Progenitor cell of endocrine pancreas (in vitro differentiated cells): ENCODE measurements at regions not wholly inside any gene's neighbourhood (a gene's known extent, or its start where the extent isn't known, plus 50 kb on each side); places are given as distances from the start of the nearest gene placed in this dataset.

Source experiments
- DNase-seq: peaks from one replicate; pipeline ENCODE4 v3.0.0; 2021; ENCODE audit warnings: low spot score; ENCODE audit not compliant: unreplicated experiment
- H3K27ac Mint-ChIP-seq: 2 replicates; pipeline ENCODE4 v1.8.0; 2021; ENCODE audit warnings: mild to moderate bottlenecking, moderate library complexity, mixed read lengths
- H3K27me3 Mint-ChIP-seq: 2 replicates; pipeline ENCODE4 v1.8.0; 2021; ENCODE audit warnings: mixed read lengths
- H3K36me3 Mint-ChIP-seq: 2 replicates; pipeline ENCODE4 v1.8.0; 2022; ENCODE audit warnings: mixed read lengths; ENCODE audit not compliant: insufficient read depth
- H3K4me1 Mint-ChIP-seq: 2 replicates; pipeline ENCODE4 v1.8.0; 2021; ENCODE audit warnings: low read depth, mixed read lengths
- H3K4me3 Mint-ChIP-seq: 2 replicates; pipeline ENCODE4 v1.8.0; 2021; ENCODE audit warnings: low read depth, mild to moderate bottlenecking, moderate library complexity, mixed read lengths
- H3K9me3 Mint-ChIP-seq: 2 replicates; pipeline ENCODE4 v1.8.0; 2021; ENCODE audit warnings: low read depth, mixed read lengths
- CTCF ChIP-seq: fragments of 200-600 bp; sonication (generic); IDR thresholded peaks from one replicate; pipeline ENCODE4 v1.5.0; 2021; ENCODE audit warnings: antibody characterized with exemption, mild to moderate bottlenecking; ENCODE audit not compliant: unreplicated experiment

DNA sequence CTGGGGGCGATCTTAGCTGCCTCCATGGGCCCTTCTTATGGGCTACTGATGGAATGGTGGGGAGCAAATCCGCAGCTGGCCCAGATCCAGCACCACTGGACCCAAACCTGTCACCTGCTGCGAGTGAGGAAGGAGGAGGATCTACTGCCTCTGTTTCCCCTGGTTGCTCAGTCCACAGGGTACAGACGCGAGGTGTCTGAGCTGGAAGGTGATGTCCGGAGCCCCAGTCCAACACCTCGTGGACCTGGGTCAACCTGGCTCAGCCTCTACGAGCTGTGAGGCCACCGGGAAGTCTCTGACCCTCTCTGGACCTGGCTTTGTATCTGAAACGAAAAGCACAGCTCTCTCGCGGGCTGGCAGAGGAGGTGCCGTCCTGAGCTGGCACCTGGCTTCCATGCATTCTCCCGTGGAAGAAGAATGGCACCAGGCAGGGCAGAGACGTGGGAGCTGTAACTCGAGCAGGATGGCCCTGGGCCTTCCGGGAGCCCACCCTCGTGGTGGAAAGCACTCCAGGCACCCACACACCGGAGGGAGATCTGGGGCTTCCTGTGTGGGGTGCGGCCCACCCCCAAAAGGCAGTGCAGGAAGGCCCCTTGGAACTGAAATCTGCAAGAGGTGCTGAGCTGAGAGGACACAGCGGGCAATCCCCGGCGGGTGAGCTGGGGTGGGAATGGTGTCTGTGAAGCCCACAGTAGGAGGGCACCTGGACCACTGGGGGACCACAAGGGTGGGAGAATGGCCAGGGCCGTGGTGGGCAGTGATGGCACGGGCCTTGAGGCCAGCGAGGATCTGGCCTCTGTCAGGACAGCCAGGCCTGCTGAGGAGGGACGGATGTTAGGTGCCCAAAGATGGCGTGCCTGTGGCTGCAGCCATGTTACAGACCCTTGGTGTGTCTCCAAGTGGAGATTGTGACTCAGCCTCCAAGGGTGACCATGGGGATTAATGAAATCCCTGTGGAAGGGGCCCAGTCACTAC, 133.4 kb downstream of the OLFM1 start:
- Mint-ChIP-seq H3K9me3 (no peaks in the 10 kb centered on the region), H3K36me3 (no peaks in the 10 kb centered on the region), H3K4me1 (no peaks in the 10 kb centered on the region), H3K27ac (no peak overlapping the region), H3K4me3 (no peak overlapping the region), H3K27me3 (peaks cover 40% of the 10 kb centered on the region)
- no peak for DNase-seq
- TF ChIP-seq CTCF, result no peak

DNA sequence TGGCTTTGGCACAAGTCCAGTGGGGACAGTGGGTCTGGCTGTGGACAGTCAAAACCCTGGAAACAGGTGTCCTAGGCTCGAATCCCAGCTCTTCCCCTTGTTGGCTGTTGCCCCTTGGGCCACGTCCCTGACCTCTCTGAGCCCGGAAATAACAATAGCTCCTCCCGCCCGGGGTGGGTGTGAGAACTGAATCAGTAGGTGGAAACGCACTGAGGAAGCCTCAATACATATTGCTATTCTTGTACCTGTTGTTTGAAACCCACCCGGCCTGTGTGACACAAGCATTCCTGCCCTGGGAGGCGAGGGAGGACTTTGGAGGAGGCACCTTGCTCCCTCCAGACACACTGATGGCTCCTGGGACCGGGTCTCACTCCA, 134.1 kb downstream of the OLFM1 start:
- no peak for TF ChIP-seq CTCF
- H3K4me1 Mint-ChIP-seq, result no peaks in the 10 kb centered on the region

GRCh38 chr9:135221951-135222631, 134.6 kb downstream of the OLFM1 start:
- Mint-ChIP-seq H3K9me3 (no peaks in the 10 kb centered on the region), H3K4me1 (no peaks in the 10 kb centered on the region), H3K36me3 (no peaks in the 10 kb centered on the region), H3K4me3 (no peak overlapping the region), H3K27me3 (peaks cover 33% of the 10 kb centered on the region), H3K27ac (no peak overlapping the region)
- TF ChIP-seq CTCF, result peak; percentile 30
- DNase-seq, result no peak

More for the DNA sequence above, 134.1 kb downstream of the OLFM1 start:
- Mint-ChIP-seq H3K36me3 (no peaks in the 10 kb centered on the region), H3K27me3 (peaks cover 39% of the 10 kb centered on the region), H3K9me3 (no peaks in the 10 kb centered on the region), H3K4me3 (no peak overlapping the region), H3K27ac (no peak overlapping the region)
- no peak for DNase-seq

DNA sequence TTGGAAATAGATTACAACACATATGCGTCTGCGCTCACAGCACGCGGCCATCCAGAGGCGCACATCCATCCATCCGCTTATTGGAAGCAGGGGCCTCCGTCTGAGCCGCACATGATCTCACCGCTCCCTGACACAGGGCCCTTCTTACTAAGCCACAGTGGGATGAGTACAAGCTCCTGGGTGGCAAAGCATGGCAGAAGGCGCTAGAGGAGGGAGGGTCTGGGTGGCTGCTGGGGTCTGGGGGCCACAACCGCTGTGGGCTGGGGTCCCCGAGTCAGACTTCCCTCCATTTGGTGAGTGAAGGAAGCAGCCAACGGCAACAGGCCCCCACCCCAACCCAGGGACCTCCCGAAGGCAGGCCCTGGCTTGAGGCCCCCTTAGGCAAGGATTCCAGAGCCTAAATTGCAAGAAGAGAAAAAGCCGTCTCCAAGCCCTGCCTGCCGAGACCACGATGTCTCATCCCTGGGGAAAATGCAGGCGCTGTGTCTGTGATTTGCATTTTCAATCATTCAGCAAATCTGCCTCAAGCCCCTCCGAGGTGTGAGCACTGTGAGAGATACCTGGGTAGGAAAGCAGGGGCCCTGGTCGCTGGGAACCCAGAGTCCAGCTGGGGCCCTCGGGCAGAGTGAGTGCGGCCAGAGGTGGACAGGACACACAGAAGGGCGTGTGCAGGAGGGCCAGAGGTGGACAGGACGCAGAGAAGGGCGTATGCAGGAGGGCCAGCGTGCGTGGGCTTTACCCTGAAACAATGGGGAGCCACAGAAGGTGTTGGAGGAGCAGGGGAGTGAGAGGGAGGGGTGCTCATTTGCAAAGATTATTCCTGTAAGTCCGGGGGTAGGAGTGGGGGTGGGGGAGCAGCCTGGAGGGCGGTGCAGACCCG, 135.7 kb downstream of the OLFM1 start:
- DNase-seq, result no peak
- Mint-ChIP-seq H3K27ac (no peak overlapping the region), H3K27me3 (peaks cover 23% of the 10 kb centered on the region)

More for the DNA sequence above, 135.7 kb downstream of the OLFM1 start:
- Mint-ChIP-seq H3K9me3 (no peaks in the 10 kb centered on the region), H3K4me3 (no peak overlapping the region), H3K36me3 (no peaks in the 10 kb centered on the region), H3K4me1 (no peaks in the 10 kb centered on the region)
- no peak for TF ChIP-seq CTCF
